NB4 (cell line): ENCODE measurements at regions not wholly inside any gene's neighbourhood (a gene's known extent, or its start where the extent isn't known, plus 50 kb on each side); places are given as distances from the start of the nearest gene placed in this dataset.

Experiments used
- DNase-seq: peaks from one replicate; pipeline ENCODE4 v3.0.0; 2010; ENCODE audit warnings: low read depth
- H3K4me3 ChIP-seq: one replicate; pipeline ENCODE4 v1.5.1; 2011; ENCODE audit warnings: mild to moderate bottlenecking, low read depth, low read length, moderate library complexity
- MYC ChIP-seq: IDR thresholded peaks from 2 replicates; pipeline ENCODE4 v1.6.1; 2011; ENCODE audit warnings: low read depth, low read length
- POLR2A ChIP-seq: IDR thresholded peaks from 2 replicates; pipeline ENCODE4 v1.6.1; 2011; ENCODE audit warnings: mild to moderate bottlenecking; ENCODE audit not compliant: insufficient read length; ENCODE audit errors: extremely low read depth
- TF ChIP-seq, protein P1 (sequence below): IDR thresholded peaks from 2 replicates; pipeline ENCODE4 v1.6.1; 2011; ENCODE audit warnings: low read depth, low read length
- TF ChIP-seq, protein P2 (sequence below): IDR thresholded peaks from one replicate; pipeline ENCODE4 v1.5.1; 2012; ENCODE audit warnings: low read depth, low read length

DNA sequence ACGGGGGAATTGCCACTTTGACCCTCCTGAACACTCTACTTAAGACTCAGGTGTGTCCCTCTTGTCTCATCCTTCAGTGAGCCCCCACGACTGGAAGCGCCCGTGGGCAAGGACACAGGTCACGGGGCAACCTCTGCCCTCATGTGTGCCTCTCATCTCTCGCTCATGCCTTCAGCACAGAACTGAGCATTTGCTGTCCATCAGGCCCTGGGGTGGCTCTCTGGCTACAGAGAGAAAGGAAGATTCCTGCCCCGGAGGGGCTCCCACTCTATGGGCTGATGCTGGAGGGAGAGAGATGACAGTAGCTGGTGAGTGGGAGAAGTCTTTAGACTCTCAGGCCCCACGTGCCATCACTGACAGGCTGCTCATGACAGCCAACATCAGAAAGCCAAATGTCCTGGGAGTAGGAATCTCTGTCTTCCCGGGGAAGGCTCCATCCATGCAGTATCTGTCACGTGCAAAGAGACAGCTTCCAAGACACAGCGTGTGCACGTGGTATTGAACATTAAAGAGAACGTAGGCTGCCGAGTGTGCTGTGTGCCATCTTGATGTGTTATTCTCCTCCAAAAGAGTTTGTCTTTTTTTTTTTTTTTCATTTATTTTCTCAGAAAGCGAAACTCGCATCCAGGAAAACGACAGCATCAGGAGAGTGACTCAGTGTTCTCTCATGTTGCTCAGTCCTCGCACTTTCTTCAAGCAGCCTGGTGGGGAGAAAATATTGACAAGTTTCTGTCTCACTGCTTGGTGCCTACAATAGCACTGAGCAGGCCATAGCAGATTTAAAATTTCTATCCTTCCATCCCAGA is 190.5 kb downstream of the GAS1 start:
- no peak for DNase-seq
- no peak overlapping the region for H3K4me3 ChIP-seq
- TF ChIP-seq POLR2A = no peak
- TF ChIP-seq MYC = no peak
- TF ChIP-seq, protein P1, sequence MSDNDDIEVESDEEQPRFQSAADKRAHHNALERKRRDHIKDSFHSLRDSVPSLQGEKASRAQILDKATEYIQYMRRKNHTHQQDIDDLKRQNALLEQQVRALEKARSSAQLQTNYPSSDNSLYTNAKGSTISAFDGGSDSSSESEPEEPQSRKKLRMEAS = no peak
- TF ChIP-seq, protein P2, sequence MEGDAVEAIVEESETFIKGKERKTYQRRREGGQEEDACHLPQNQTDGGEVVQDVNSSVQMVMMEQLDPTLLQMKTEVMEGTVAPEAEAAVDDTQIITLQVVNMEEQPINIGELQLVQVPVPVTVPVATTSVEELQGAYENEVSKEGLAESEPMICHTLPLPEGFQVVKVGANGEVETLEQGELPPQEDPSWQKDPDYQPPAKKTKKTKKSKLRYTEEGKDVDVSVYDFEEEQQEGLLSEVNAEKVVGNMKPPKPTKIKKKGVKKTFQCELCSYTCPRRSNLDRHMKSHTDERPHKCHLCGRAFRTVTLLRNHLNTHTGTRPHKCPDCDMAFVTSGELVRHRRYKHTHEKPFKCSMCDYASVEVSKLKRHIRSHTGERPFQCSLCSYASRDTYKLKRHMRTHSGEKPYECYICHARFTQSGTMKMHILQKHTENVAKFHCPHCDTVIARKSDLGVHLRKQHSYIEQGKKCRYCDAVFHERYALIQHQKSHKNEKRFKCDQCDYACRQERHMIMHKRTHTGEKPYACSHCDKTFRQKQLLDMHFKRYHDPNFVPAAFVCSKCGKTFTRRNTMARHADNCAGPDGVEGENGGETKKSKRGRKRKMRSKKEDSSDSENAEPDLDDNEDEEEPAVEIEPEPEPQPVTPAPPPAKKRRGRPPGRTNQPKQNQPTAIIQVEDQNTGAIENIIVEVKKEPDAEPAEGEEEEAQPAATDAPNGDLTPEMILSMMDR = no peak

DNA sequence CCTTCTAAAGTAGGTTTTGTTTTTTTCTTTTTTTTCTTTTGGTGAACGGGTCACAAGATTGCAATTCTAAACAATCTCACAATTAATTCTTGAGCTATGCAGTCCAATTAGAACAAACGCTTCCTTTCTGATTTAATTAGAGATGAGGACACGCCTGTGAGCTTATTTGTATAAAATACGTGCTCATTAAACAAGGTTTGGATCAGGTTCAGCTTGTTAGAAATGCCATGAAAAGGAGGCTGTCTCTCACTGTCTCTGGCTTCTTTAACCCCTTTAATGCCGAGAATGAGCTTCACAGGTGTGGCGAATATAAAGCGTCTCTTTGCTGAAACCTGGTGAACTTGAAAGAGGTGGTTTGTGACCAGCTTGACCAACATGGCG is 191.8 kb downstream of the GAS1 start:
- no peak for DNase-seq
- TF ChIP-seq, protein P1 = no peak
- TF ChIP-seq POLR2A (no peak), MYC (no peak)
- TF ChIP-seq, protein P2 = no peak
- H3K4me3 ChIP-seq = no peak overlapping the region

DNA sequence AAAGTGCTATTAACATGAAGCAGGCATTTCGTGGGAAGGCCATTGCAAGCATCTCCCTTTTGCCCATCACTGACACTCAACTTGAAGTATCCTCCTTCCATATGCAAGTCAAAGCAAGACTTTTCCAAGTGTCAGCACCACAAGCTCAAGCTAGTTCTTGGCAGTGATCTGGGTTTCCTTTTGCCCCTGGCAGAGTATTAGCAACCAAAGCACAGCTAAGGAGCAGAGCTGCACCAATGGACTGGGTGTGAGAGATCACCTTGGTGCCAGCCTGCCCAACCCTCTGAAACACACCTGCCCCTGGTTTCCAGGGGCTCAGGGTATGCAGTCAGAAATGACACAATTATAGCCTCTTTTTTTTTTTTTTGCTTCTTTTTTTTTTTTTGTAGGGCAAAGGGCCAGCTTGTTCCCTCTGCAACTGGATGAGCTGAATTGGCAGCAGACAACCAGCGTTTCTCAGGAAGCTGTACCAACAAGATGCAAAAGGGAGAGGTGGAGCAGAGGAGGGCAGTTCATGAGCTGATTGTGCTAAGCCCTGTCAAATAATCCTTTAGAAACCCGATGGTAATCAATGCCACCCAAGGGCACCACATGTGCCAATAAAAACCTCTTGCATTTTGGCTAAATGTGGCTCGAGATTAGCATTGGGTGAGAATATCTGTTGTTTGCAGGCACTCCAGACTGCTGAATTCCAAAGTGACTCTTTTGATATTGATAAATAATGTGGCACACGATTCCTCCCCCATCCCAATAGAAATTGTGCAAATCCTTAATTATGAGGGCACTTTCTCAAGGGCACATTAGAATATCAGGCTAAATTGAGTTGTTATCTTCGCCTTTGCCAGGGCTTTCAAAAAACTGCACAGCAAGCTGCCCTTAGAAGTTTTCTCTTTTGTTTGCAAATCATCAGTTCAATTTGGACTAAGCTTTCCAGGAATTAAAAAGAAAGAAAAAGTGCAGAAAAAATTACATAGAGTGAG is 192.4 kb downstream of the GAS1 start:
- DNase-seq = no peak
- H3K4me3 ChIP-seq = no peak overlapping the region
- TF ChIP-seq, protein P2 = no peak
- TF ChIP-seq, protein P1 = no peak
- TF ChIP-seq MYC = no peak

DNA sequence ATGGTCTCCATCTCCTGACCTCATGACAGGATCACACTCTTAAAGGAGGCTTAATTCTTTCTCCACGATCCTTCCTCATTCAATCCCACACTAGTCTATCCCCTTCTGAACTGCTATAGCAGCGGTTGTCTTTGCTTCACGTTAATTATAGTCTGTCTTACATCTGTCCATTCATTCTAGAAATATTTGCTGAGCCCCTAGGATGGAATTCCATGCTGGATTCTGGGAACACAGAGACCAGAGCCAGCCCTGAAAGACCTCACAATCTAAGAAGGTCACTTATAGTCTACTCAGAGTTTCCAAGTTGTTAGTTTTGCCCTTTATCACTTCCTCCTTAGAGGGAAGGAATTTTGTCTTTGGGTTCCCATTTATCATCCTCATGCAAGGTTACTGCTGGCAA is 193.5 kb downstream of the GAS1 start:
- no peak for DNase-seq
- TF ChIP-seq POLR2A (no peak), MYC (no peak)
- TF ChIP-seq, protein P2 = no peak
- TF ChIP-seq, protein P1 = no peak
- no peak overlapping the region for H3K4me3 ChIP-seq

DNA sequence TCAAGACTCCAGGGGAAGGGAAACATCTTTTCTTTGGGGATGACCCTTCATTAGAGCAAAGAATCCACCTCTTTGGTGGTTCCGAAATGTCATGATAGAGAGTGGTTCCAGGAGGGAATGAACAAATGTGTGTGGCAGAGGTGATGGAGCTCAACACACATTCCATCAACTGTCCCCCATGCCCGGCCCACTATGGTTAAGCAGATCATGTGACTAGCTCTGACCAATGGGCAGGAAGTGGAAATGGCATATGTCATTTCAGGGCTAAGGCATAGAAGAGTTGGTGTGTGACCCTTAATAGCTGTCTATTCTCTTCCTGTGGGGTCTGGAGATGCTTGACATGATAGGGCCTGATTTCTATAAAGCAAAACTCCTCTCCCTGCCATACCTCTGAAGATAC is 194.6 kb downstream of the GAS1 start:
- no peak for DNase-seq
- H3K4me3 ChIP-seq = no peak overlapping the region
- TF ChIP-seq, protein P2 = no peak
- no peak for TF ChIP-seq MYC
- TF ChIP-seq, protein P1 = no peak
- TF ChIP-seq POLR2A = no peak
